GM19438 (cell line): ENCODE measurements at regions not wholly inside any gene's neighbourhood (a gene's known extent, or its start where the extent isn't known, plus 50 kb on each side); places are given as distances from the start of the nearest gene placed in this dataset.
"Not testable (repeated sequence)": the region's sequence is repeated elsewhere in the genome, so short reads cannot be mapped to it uniquely, and the experiment has no call there.

ENCODE experiments used
- ATAC-seq: cut with Tn5 transposase; IDR thresholded peaks from one replicate; pipeline ENCODE4 v1.9.1; 2021; ENCODE audit warnings: low read depth; ENCODE audit not compliant: unreplicated experiment

DNA sequence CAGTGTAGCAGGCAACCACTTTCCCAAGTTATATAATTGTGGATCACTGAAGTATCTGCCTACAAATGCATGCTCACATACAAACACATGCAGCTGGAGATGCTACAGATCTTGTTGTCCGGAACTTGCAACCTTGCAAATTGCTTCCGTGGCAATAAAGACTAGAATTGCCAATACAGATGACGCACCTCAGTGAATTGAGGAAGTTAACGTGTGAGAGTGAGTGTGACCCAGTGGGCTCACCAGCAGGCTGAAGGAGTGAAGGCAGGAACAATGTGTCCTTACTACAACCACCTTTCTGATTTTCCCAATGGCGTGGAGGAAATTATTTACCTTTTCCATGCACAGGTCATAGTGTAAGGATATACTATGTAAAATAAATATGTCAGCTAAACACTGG is 89.4 kb upstream of the GRIP1 start:
- ATAC-seq = no peak

DNA sequence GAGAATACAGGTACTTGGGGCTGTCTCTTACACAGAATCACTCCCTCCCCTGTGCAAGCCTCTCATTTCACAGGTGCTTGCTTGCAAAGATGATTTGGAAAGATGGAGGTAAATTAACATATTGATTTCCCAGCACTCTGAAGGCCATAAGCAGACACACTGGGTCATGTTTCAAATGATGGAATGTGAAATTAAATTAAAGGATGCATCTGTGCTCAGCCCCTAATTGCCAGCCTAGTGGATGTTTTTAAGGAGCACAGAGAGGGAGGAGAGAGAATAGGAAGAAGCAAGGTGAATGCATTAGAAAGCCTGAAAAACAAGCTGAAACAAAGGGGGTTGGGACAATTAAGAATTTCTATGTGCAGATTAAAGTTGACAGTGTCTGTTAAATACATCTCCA is 96.1 kb upstream of the GRIP1 start:
- no peak for ATAC-seq

DNA sequence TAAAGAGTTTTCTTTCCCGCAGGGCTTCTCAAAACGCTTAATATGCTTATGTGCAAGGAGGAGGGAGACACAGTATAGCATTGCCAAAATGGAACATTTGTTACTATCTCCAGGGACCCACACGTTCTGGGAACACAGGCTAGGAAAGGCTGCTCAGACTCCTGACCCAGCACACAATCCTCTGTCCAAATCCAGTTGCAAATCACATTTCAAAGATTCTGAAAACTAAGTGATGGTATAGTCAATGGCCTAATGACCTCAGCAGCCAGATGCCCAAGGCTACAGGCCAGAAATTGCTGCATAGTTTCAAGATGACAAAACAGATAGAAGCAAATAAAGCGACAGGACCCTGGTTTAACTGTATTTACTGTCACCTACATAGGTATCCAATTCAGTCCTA is 97.0 kb upstream of the GRIP1 start:
- ATAC-seq = no peak

DNA sequence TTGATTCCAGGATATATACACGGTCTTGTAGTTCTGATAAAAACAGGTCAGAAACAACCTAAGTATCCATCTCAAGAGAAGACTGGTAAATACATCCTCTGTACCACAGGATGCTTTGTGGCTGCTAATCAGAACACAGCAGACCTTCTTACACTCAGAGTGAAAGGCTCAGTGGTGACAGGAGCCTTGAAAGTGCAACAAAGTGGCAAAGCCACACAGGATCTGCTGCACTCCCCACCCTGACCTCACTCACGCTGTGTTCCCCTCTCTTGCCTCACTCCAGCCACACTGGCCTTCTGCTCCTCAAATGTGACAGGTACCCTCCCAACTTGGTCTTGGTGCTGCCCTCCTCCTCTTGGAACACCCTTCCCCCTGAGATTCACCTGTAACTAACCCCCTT is 98.1 kb upstream of the GRIP1 start:
- ATAC-seq = peak; percentile 94

DNA sequence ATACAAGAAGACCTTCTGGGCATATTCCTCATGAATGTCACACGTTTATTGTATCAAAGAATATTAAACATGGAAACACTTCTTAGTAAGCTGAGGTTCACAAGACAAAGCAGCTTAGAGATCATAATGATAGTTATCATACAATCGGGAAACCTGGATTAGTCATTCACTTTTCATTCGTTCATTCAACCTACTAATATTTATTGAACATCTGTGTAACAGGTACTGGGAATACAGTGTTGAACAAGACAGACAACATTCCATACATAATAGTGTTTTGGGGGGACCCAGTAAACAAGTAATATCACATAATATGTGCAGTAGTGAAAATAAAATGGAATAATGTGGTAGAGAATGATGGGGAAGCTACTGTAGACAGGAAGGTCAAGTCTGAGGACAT is 100.6 kb upstream of the GRIP1 start:
- ATAC-seq = no peak

DNA sequence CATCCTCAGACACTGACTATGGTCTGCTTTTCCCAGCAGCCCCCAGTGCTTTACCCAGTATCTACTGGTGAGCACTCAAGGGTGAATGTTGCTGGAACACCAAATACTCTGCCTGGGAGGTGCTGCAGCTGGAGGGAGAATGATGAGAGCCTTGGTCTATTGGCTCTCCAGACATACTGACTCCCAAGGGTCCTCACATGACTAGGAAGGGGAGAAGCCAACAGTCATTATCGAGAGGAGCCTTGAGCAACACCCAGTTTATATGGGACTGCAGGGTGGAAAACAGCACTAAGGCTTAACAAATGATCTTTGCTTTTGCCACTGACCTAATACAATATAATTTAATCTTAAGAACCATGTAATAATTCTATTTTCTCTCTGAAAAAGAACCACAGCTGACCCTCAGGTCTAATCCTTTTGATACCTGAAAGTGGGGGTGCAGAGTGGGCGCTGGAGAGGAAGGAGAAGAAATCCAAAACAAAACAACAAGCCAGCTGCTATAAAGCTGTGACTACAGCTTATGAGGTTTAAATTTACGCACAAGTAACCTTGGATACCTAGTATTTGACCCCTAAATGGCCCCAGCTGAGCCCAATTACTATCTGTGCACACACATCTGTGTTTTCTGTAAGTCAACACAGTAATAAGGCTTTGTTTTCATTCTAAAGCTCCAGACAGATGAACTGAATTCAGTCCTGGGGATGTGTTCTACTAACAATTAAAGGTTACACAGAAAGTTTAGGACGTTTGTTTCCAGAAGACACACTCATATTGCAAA is 107.8 kb upstream of the GRIP1 start:
- no peak for ATAC-seq

DNA sequence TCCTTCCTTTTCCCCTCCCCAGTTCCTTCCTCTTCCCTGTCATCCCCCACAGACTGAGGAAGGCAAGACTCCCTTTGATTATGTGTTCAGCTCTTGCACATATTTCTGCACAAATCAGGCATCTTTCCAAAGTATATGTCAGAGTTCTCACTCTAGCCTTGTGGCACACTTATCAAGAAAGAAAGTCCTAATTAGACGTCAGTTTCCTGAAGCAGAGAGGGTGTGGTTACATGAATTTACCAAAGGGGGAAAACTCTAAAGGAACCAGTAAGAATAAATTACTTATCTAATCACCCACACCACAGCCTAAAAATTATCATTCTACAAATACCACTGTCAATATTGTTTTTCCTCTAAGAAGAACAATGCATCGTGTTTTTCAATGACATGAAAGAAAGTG is 120.7 kb upstream of the GRIP1 start:
- ATAC-seq = no peak

DNA sequence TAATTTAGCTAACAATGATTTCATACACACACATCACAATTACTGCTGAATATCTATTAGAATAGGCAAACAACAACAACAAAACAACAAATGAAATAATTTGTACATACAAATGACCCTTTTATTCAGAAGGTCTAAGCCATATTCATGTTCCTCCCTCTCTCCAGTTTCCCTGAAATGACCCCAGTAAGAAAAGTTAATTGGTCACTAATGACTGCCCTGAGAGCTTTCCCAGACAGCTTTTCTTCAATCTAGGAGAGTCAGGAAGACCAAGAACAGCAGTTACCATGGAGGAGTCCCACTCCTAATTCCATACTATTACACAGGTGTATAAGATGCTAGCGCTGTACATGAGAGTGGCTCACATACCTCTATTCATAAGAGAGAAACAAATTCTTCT is 121.2 kb upstream of the GRIP1 start:
- ATAC-seq = no peak

DNA sequence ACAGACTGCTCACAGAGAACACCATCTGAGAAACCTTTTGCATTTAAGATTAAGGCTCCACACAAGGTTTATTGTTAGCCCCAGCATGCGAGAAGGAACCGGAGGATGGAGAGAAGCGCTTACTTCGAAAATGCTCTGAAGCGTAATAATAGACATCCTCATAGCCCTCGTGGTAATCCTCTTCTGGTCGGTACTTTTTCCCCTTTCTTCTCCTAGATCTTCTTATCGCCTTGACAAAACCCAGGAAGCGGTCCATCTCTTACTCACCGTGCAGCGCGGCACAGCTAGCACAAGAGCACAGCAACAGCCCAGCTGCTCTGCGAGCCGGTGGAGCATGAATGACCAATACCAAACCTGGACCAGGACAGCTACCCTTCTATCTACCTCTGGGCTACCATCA is 125.1 kb upstream of the GRIP1 start:
- no peak for ATAC-seq

DNA sequence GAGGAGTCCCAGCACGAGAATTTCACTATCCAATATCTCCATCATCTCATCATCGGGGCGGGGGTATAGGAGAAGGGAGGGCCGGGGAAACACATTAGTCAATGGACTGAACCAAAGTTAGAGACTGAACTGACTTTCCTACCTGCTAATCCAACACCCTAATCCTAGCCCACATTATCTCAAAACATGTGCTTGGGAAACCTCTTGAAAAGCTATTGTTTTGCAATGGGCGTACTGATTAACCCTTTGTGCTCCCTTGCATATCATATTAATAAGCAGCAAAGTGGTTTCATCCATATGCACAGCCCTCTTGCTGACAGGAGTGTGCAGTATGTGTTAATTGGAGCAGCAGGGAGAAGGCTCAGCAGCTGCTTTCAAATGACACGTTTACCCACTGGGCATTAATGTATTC is 125.7 kb upstream of the GRIP1 start:
- no peak for ATAC-seq

DNA sequence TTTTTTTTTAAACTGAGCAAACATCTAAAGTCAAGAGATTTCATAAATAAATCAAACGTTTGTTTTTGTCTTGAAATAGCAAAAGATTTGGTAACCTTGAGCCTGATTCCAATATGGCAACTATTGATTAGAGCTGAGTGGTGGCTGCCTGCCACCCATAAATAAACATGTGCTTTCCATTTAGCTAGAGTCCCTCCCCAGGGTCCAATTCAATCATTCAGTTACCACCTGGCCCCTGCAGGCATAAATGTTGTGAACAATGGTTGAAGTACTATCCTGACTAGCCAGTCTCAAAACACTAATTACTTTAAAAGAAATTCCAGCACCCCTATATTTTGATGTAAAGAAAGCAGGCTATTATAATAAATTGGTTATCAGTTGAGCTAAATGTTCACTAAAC is 129.7 kb upstream of the GRIP1 start:
- ATAC-seq = no peak

DNA sequence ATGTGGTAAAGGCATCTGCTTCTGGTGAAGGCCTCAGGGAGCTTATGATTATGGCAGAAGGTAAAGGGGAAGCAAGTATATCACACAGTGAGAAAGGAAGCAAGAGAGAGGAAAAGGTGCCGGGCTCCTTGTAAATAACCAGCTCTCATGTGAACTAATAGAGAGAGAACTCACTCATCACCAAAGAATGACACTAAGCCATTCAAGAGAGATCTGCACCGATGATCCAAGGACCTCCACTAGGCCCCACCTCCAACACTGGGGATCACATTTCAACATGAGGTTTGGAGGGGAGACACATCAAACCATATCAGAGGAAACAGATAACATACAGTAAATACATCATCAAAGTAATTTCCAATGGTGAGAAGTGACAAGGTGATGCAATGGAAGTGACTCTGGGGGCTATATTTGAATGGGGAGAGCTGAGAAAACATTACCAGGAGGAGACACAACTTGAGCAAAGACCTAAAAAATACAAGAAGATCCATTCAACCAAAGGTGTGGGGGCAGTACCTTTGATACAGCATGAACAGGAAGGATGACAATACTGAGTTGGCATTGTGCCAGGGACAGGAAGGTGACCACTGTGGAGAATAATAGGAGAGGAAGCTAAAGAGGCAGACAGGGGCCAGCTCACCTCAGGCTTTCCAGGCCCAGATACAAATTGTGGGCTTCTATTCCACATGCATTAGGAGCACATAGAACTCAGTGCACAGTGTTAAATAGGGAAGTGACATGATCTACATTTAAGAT is 134.4 kb upstream of the GRIP1 start:
- no peak for ATAC-seq

DNA sequence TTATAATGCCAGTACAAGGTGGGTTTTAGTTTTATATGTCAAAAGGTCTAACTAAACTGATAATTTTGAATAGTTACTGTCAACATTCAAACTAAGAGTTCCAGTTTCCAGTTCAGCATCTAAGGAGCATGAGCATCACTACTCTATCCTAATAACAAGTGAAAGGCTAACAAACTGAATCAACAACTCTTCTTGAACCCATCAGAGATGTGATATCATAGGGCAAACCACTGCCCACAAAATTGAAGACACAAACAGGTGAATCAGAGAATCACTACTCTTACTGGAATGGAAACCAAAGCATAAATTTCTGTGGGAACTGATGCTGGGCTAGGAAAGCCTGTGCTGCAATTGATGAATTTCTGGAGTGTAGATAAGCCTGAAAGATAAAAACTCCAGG is 140.7 kb upstream of the GRIP1 start:
- no peak for ATAC-seq

DNA sequence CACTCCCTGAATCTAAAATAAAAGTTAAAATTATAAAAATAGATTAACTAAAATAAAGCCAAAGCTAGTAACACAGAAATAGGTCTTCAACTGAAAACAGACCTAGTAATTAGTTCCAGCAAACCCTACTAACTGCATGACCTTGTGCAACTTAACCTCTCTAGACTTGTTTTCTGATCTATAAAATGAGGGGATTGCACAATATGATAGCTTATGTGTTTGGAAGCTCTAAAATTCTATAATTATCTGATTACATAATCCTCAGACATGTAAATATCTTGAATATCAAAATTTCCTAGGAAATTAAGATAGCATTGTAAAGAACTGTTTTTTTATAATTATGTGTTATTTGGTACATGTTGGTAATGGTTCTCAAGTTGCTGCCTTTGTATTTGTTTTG is 144.1 kb upstream of the GRIP1 start:
- no peak for ATAC-seq

DNA sequence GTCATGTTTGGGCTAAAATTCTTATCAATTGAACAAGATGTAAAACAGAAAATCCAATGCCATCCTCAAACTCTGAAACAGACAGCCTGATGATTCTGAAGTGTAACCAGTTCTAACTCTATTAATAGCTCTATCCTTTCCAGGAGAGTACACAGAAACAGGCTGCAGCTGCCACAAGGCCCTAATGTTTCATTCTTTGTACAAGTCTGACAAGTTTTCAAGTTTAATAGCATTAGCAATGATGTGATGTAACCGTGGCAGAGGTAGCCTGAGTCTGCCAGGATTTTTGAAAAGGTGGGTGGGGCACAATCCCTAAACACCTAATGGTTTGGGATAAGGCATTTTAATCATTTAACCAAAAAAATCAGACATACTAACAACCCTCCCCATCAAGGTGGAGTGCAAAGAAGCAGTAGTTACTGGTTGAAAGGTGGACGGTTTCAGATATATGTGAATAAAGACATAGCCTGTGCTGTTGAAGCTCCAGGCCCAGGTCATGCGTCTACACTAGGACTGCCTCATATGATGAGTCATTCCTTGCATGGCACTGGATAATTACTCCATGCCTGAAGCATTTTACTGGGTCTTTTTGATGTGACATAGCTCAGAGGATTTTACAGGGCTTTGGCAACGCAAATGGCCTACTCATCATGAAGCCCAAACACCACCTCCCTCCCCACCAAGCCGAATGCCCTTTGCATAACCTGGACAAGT is 145.1 kb upstream of the GRIP1 start:
- ATAC-seq = no peak

DNA sequence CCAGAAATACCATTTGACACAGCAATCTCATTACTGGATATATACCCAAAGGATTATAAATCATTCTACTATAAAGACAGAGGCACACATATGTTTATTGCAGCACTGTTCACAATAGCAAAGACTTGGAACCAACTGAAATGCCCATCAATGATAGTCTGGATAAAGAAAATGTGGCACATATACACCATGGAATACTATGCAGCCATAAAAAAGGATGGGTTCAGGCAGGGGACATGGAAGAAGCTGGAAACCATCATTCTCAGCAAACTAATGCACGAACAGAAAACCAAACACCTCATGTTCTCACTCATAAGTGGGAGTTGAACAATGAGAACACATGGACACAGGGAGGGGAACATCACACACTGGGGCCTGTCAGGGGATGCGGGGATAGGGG is 147.0 kb upstream of the GRIP1 start:
- not testable (repeated sequence) for ATAC-seq

DNA sequence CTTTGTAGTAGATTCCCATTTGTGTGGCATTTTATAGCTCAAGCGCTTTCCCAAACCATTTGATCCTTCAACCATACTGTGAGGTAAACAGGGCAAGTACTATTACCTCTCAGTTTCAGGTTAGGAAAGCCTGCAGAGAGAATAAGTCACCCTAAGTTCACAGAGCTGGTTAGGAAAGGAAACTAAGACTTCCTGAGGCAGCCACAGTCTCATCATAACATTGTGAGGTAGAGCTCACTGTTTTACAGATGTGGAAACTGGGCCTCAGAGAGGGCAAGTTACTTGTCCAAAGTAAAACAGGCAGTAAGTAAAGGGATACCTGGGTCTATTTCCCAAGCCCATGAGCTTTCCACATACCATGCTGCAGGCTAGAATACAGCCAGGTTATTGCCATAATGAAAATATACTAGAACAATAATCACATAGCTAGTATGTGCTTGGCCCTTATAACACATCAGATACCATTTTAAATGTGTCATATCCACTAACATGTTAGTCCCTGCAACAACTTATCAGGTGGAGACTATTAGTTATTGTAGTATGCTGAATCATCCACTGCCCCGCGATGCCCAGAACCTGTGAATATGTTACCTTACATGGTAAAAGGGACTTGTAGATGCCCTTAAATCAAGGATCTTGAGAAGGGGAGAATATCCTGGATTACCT is 150.9 kb upstream of the GRIP1 start:
- ATAC-seq = no peak

DNA sequence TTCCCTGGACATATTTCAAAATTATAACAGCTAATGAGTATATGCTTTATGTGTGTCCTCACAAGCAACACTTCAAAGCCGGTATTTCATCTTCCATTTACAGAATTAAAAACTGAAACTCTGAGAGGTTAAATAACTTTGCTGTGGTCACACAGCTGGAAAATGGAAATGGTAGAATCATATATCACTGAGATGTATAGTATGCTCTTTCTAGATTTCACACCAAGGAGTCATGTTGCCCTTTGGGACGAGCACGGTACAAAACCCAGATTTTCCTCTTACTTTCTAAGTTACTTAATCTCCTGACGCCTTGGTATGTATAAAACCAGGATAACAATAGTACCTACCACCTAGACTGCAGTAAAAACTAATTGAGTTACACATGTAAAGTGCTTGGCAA is 152.6 kb upstream of the GRIP1 start:
- no peak for ATAC-seq

DNA sequence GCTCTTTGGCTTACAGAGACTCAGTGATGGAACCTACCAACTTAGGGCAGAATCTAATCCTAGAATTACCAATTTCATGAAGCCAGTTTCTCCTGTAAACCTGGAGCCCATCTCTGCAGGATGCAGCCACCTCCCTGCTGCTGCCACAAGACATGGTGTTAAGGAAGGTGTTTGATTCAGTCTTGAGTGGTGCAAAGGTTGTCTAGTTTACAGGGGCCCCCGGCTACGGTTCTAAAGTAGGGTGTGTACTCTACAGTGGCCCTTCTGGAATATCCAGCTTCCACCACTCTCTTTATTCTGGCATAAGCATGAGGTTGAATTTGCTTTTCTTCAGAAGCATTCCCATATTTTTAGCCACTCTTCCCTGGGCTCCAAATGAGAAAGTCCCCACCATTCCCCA is 154.1 kb upstream of the GRIP1 start:
- no peak for ATAC-seq

DNA sequence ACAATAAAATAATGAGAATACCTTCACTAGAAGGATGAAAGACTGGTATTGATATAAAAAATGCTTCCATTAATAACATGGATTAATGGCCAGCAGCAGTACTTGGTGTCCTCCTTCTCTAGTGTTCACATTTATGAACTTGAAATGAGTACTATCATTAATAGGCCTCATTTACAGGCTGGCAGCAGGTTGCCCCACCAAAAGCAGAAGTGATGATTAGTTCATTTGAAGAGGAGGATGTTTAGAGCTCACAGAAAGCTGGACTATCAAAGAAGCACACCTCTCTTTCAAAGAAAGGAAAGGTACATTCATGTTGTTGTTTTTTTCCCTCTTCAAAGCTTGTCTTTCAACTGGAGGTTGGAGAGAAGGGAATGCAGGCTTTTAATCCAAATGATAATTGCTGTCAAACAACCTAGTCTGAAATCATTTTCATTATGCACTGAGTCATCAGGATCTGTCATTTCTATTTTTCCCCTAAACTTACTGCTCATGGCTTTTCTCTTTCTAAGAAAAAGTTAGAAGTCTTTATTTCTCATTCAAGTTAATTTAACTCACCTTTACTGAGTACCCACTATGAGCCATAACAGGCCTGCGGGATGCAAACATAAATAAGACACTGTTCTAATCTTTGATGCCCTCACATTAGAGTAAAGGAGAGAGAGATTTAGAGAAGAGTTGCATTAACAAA is 157.9 kb upstream of the GRIP1 start:
- no peak for ATAC-seq

DNA sequence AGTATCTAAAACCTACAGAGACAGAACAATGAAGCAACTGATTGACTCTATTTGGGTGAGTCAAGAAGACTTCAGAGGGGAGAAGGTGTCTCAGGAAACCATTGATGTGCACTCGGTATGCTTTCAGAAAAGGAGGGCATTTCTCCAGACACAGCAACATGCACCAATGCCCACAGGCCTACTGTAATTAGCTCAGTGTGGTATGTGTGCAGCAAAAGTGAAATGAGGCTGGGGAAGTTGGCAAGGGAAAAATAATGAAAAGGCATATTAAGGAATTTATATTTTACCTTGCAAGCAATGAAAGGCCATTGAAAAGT is 158.4 kb upstream of the GRIP1 start:
- no peak for ATAC-seq
